ENCODE measurements at regions not wholly inside any gene's neighbourhood (a gene's known extent, or its start where the extent isn't known, plus 50 kb on each side); places are given as distances from the start of the nearest gene placed in this dataset.

- no peak for TF ChIP-seq CTCF (IDR thresholded peaks at IDR 0.05; ENCODE audit: extremely low read depth, insufficient read depth, missing control alignments)
- no peak for DNase-seq (ENCODE audit: low spot score)
- in situ Hi-C loops (cut with MboI; ENCODE audit: low pct_unique_long_range_greater_than_20kb, low sequenced_read_pairs, unreplicated experiment) = no loop called here
Observed at GRCh38 chr2:19300961-19301360, 57.5 kb downstream of the OSR1 start.

GRCh38 chr2:19299522-19299921 lies 58.9 kb downstream of the OSR1 start:
- no peak for DNase-seq (ENCODE audit: low spot score)
- in situ Hi-C loops (cut with MboI; ENCODE audit: low pct_unique_long_range_greater_than_20kb, low sequenced_read_pairs, unreplicated experiment) = no loop called here
- no peak for TF ChIP-seq CTCF (IDR thresholded peaks at IDR 0.05; ENCODE audit: extremely low read depth, insufficient read depth, missing control alignments)

- in situ Hi-C loops (cut with MboI; ENCODE audit: low pct_unique_long_range_greater_than_20kb, low sequenced_read_pairs, unreplicated experiment) = no loop called here
- DNase-seq (ENCODE audit: low spot score) = no peak
- no peak for TF ChIP-seq CTCF (IDR thresholded peaks at IDR 0.05; ENCODE audit: extremely low read depth, insufficient read depth, missing control alignments)
Observed at GRCh38 chr2:19299032-19299431, 59.4 kb downstream of the OSR1 start.

GRCh38 chr2:19297716-19298115 lies 60.7 kb downstream of the OSR1 start:
- in situ Hi-C loops (cut with MboI; ENCODE audit: low pct_unique_long_range_greater_than_20kb, low sequenced_read_pairs, unreplicated experiment) = no loop called here
- no peak for TF ChIP-seq CTCF (IDR thresholded peaks at IDR 0.05; ENCODE audit: extremely low read depth, insufficient read depth, missing control alignments)
- DNase-seq (ENCODE audit: low spot score) = no peak

GRCh38 chr2:19295998-19296502 lies 62.4 kb downstream of the OSR1 start:
- no peak for DNase-seq (ENCODE audit: low spot score)
- TF ChIP-seq CTCF (IDR thresholded peaks at IDR 0.05; ENCODE audit: extremely low read depth, insufficient read depth, missing control alignments) = no peak
- in situ Hi-C loops (cut with MboI; ENCODE audit: low pct_unique_long_range_greater_than_20kb, low sequenced_read_pairs, unreplicated experiment) = no loop called here

GRCh38 chr2:19292007-19292406 lies 66.4 kb downstream of the OSR1 start:
- no peak for DNase-seq (ENCODE audit: low spot score)
- in situ Hi-C loops (cut with MboI; ENCODE audit: low pct_unique_long_range_greater_than_20kb, low sequenced_read_pairs, unreplicated experiment) = no loop called here
- TF ChIP-seq CTCF (IDR thresholded peaks at IDR 0.05; ENCODE audit: extremely low read depth, insufficient read depth, missing control alignments) = no peak

- no peak for TF ChIP-seq CTCF (IDR thresholded peaks at IDR 0.05; ENCODE audit: extremely low read depth, insufficient read depth, missing control alignments)
- in situ Hi-C loops (cut with MboI; ENCODE audit: low pct_unique_long_range_greater_than_20kb, low sequenced_read_pairs, unreplicated experiment) = no loop called here
- DNase-seq (ENCODE audit: low spot score) = no peak
Observed at GRCh38 chr2:19288291-19288690, 70.1 kb downstream of the OSR1 start.
